HG03103 (cell line): ENCODE measurements at regions not wholly inside any gene's neighbourhood (a gene's known extent, or its start where the extent isn't known, plus 50 kb on each side); places are given as distances from the start of the nearest gene placed in this dataset.

ENCODE experiments used
- ATAC-seq: cut with Tn5 transposase; IDR thresholded peaks from one replicate; pipeline ENCODE4 v1.9.1; 2021; ENCODE audit warnings: low read depth; ENCODE audit not compliant: unreplicated experiment

DNA sequence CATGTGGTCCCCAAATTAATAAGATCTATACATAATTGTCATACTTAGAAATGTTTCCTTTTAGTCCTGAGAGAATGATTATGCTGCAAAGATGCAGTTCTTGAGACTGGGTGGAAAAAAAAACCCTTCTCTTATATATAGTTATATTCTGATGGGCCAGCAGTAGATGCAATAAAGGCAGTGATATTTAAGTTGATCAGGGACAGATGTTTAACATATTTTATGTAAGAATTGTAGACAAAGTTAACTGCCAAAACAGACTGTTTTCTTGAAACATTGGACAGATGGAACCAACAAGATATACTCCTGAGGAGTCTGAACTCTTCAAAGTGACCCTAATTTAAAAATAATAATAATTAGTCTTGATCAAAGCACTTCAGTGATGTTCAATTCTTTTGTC, 172.0 kb upstream of the LRIG1 start:
- no peak for ATAC-seq

DNA sequence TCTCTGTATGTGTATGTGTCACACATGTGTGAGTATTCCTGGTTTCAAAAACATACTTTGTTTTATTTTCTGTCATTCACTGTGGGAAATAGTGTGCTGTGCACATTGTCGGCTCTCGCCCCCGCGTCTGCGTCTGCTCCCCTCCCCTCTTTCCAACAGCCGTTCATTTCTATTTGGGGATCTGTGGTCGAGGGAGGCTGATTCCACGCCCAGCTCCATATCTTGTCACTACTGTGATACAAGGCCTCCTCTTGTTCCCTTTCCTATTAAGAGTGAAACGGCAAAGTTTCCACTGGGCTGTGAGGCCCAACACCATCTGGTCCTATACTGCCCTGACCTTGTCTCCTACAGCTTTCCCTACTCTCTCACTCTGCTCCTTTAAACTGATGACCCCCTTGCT, 172.5 kb upstream of the LRIG1 start:
- no peak for ATAC-seq

DNA sequence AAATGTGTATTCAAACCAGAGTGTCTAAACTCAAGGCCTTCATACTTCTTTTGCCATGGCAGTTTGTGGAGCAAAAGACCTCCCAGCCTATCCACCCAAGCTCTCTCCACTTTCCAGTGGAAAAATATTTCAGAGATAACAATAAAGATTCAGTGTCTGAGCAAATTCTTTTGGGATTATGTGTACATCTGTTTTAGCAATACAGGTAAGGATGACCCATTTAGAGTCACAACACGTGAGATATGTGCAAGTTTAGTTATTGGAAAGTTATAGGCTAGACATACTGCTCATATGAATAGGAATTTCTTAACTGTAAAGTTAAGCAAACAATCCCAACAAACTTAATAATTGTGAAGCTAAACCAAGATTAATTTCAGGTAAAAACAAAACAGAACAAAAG, 174.5 kb upstream of the LRIG1 start:
- ATAC-seq = no peak

DNA sequence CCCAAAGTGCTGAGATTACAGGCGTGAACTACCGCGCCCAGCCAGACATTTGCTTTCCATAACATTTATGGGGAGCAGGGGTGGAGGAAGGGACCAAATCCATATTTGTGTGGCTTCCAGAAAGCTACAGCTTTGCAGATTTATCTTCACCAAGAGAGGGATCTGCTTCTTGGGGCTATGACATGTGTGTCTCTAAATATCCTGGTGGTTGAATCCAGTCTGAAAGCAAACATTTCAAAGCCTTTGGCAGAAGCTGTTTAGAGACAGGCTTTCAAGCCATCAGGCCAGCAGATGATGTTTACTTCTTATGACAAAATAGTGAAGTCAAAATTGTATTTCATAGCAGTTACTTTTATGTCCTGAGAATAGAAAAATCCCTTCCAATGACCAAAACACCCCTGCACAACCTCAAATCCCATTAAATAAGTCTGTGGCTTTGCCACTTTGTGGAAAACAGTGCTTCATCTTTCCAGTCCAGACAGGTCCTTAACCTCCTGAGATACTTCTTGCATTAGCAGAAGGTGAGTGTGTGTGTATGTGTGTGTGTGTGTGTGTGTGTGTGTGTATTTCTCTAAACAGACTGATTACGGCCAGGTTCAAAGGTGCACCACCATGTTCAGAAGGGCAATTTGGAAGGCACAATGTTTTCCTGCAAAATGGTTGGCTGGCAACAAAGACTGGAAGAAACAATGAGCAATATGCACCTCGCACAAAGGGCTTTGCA, 191.4 kb upstream of the LRIG1 start:
- ATAC-seq = no peak

DNA sequence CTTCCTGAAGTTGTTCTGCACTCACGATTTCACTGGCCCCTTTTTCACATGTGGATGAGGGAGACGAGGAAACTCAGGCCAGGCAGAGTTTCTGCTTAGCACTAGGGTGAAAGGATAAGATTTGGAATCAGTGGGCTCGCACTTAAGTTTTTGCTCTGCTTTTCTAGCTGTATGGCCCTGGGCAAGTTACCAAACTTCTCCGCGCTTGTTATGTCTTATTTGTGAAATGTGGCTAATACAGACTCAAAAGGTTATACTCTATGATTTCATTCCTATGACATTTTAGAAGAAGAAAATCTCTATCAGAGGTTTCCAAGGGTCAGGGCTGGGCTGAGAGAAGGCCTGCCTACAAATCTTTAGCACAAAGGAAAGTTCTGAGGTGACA, 191.9 kb upstream of the LRIG1 start:
- no peak for ATAC-seq

DNA sequence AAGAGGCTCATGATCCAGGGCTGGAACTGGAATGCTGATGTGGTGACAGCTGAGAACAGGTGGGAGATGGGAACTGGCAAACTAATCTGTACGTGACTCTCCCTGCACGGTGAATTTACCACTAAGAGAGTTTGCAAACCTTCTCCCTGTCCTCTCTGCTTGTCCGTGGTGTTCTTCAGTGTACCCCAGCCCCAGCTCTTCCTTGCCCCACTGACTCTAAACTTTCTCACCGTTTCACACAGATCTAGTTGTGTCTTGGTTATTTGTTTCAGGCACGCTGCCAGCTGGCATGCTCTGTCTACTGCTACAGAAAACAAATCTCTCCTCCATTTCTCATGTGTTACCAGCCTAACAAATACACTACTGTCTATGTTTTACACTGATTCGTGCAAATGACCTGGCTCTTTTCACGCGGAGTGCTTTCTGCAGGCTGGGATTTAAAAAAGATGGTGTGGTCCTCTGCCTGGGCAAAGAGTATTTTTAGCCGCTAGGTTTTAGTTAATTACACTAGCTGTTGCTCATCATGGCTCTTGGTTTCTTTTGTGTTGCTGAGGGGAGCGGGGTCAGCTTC, 192.7 kb upstream of the LRIG1 start:
- no peak for ATAC-seq

DNA sequence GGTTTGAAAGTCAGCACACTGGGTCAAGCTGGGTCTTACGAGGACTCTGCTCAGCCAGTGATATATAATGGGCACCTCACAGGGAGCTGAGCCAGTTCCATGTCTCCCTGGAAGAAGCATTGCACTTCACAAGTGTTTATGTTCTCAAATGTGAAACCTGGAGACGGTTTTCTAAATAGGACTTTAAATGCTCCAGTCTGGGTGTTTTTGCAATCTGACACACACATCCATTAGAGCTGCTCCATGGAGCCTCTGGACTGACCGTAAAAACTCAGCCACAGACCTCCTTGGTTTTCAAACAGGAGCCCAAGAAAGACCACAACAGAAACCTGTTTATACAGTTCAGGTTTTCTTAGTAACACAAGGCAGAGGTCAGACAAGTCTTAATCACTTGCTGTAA, 201.3 kb upstream of the LRIG1 start:
- no peak for ATAC-seq

DNA sequence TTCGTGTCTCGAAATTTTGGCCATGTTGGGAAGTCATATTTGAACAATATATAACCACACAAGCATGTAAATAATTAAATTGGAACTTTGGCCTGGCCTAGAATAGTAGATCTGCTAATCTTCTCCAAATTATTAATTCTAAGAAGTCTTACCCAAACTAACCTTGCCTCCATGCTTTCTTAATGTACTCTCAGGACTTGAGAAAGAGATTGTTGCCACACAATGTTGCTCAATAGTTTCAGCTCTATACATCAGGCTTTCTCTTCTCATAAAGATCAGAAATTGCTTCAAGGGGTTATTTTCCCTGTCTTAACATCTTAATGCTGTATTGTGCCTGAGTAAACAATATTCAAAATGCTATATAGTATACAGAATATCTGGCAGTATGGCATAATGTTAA, 202.7 kb upstream of the LRIG1 start:
- no peak for ATAC-seq

DNA sequence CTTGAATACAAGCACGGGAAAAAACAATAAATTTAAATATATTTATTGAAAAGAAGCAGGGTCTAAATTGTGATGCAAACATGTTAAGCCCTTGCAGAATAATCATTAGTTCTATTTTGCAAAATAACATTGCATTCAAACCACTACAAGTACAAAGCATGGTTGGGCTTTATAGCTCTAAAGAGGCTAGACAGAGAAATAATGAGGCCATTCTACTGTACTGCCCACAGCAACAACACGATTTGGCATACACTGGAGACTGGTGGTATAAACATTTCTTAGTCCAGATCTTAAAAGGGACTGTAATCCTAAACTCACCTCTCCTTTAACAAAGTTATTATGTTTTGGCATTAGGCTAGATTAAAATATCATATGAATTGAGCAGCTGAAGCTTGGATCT, 204.3 kb upstream of the LRIG1 start:
- ATAC-seq = no peak

DNA sequence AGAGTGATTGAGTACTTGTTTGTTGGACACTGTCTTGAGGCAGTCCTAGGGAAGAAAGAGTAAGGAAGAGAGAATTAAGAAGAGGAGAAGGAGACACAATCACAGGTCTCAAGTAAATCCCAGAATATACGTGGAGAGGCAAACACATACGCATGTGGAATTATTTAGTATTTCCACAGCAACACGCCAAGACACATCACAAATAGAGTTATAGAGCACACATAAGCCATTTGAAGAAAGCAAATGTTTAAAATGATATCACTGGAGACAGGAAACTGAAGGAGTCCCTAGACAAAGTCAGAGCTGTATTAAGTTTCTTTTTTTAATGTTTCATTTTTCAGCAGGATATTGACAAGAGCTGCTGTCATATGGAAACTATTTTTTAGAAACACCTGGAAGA, 206.1 kb upstream of the LRIG1 start:
- no peak for ATAC-seq

DNA sequence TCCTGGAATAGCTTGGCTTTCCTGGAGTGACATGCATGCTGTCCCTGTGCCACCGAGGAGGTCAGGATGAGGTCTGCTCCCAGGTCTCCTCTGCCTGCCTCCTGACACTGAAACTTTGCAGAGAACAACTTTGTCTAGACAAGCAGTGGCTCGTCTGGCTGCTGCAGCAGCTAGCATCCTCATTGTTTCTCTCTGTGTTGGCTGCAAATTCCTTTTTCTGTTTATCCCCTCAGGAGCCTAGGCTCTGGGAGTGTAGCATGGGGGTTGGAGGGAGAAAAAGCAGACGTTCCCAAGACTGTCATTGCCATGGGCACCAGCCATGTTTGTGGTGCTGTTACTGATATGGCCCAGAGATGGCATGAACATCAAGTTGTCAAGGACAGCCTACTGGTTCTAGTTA, 208.7 kb upstream of the LRIG1 start:
- ATAC-seq = no peak

DNA sequence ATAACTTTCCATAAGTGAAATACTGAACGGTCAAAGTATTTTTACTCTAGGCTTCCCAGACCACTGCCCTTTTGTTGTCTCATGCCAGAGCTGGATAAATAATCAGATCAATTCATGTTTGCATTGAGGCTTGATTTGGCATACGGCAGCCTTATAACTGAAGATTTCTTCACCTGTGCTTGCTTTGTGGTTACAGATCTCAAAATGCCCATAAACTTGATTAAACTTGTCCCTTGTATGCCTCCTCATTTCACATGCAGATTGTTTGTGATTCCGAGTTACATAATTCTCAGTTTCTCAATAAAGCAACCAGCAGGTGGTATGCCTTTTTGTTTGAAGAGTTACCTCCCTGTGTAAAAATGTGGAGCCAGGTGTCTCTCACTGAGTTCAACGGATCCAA, 211.4 kb upstream of the LRIG1 start:
- no peak for ATAC-seq

DNA sequence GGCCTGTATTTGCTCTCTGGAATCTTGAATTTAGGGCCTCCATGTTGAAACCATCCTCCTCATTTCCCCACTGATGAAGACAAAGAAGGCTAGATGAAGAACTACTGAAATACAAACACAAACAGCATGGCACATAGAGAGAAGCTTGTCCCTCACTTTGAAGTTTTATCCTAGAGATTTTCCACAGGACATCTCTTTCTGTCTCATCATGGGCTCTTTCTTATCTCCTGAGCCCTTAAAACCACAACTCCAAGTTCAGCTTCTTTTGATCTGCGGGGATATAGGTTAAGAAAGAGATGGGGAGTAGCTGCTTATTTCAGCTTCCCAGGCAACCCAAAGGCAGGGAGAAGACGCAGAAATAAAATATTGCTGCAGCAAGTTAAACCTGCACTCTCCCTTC, 213.1 kb upstream of the LRIG1 start:
- ATAC-seq = no peak

DNA sequence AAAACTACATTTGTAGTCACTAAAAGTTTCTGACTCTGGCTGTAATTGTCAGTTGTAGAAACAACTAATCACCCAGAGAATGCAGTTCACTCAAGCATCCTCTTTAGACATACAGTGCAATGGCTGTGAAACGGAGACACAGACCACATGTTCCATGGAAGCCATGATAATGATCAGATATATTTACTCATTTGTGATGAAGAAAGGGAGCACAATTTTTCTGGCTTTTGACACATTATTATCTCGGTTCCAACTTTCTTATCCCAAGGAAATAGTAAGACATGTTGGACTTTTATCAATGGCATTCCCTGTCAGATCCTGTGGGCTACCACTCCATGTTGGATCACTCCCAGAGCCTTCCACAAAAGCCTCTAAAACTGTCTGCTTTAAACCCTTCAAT, 215.0 kb upstream of the LRIG1 start:
- ATAC-seq = no peak

DNA sequence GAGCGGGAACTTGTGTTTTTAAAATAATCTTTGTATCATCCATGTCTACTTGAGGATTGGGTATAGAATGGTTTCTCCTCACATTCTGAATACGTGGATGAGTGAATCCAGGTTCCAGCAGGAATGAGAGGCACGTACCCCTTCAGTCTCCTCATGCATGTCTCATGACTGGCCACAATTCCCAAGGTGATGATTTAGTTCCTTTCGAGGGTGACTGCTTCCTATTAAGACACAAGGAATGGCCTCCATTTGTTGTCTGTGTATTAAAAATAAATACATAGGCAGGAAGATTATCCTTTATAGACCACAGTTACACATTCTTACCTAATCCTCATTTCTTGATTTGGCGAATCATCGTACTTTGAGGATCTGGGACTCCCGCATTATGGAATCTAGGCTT, 217.0 kb upstream of the LRIG1 start:
- no peak for ATAC-seq

DNA sequence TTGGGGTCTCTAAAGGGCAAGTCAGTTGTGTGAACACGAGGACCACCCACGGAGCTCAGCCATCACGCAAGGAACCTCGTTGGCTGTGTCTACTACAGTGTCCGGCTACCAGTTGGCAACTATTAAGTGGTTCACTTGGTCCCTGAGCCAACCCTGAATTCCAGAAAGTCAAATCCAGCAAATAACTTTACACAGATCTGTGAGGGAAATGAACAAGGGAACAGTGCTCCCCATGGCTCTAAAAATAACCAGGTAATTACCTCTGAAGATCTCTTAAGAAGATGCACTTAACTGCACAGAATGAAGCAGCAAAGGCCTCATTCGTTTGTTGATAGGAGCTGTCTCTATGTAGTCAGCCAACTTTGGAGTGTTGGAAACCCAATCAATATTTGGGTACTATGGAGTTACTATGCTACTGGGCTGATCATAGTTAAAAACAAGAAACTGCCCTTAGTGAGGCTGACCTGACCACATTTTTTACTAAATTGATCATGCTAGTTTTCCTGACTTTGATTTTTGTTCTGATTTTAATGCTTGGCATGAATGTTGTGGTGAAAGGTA, 219.1 kb upstream of the LRIG1 start:
- ATAC-seq = no peak

DNA sequence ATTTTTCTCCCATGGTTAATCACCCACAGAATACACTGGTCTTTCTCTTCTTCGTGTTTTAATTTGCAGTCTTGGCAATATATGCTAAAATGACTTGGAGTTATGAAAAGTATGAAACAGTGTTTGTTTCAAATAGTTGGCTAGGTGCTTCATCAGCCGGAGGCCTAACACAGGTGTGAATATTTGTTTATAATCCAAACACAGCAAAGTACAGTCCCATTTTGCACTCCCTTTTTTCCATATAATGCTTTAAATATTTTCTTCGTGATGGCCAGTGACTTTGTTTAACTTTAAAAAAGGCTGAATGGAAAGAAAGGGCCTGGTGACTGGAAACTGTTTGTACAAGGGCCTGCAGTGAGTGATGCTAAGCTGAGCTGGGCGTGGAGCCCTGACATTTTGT, 219.7 kb upstream of the LRIG1 start:
- no peak for ATAC-seq

DNA sequence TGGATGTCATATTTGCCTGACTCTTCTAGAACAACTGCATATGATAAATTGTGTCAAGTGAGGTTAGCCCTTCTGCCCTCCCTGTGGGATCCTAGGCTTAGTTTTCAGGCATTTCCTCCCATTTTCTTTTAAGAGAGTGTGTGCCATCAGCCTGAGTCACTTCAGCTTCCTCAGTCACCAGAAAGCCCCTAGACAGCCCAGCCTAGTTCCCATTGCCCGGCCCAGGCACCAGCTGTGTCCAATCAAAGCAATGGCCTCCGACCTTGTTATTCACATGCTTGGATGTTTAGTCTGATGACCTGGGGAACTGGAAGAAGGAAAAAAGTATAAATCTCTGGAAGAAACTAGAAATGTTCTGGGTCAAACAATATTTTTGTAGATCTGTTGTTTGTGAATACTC, 221.9 kb upstream of the LRIG1 start:
- ATAC-seq = no peak

DNA sequence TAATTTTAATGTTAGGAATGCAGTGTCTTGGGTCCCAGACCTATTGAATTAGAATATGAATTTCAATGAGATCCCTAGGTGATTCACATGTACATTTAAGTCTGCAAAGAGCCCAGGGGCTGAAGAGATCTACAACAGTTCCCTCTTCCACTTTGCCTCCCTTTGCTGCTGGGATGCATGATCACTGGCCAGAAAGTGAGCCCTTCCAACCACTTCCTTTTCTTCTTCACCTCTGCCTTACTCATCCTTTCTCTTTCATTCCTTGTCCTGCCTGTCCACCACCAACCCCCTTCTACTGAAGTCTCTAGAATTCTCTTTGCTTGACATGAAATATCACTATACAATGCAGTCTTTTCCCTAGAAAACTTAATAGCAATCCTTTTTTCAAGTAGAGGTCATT, 222.4 kb upstream of the LRIG1 start:
- no peak for ATAC-seq

DNA sequence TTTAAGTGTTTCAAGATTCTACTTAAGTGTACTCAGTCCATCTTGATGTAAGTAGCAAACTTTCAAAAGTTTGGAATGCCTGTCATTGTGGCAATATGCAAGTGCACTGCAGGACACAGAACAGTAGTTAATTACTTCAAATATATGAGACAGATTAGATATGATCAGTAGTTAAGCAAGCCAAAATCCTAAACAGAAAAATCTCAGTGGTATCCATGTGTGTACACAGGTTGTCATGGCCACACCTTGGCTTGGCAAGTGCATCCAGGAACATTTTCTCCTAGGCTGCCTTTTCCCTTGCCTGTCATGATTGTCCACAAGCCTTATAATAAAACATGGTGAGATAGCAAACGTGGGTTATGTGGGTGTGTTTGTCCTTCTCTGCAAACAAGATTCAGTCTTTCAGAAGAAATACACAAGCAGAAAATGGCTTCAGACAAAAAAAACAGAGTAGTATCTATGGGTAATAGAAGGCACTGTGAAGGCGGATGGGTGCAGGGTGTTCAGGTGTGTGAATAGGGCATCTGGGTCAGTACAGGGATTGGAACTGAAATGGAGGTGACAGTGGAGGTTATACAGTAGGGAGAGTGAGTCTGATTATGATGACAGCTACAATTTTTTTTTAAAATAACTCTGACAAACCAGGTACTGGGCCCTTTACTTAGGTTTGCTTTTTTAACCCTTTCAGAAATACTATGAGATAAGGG, 229.0 kb upstream of the LRIG1 start:
- ATAC-seq = no peak

DNA sequence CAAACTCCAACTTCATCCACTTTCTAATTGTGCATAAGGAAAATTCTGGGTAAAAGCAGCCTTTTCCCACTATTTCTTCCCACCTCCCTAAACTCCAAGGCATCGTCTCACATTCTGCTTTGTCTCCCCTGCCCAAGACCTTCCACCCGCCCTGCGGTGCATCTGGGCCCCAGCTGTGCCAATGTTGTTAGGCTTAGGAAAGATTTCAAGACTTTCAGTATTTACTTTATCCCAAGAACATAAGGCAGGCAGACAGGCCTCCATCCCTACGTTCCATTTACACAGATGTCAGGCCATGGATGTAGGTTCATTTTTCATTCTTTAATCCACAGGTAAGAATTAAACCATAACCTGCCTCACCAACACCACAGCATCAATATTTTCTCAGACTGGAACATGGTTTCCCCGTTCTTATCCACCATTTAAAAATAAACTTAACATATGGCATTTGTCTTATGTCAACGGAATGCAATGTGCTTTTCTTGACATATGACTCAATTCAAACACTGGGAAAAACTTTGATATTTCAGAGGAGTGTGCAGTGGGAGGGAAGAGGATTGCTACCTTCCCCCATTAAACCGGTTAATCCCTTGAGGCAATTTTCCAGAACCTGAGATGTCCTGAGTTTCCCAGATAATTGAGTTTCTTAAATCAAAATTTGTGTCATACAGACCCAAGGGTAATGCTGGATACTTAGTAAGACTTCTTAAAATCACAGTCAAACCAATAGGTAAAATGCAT, 238.0 kb upstream of the LRIG1 start:
- no peak for ATAC-seq
